OCI-LY3 (cell line): ENCODE measurements at regions not wholly inside any gene's neighbourhood (a gene's known extent, or its start where the extent isn't known, plus 50 kb on each side); places are given as distances from the start of the nearest gene placed in this dataset.

Experiments used
- H2AFZ ChIP-seq: fragments of 200-600, 300-600 bp; shearing (Covaris generic); 2 replicates; pipeline ENCODE4 v1.6.0; 2014; ENCODE audit warnings: antibody characterized with exemption, low read depth, low read length
- H3K27ac ChIP-seq: fragments of 200-600, 300-600 bp; sonication (generic); 2 replicates; pipeline ENCODE4 v1.5.1; 2014; ENCODE audit warnings: mild to moderate bottlenecking, low read length, moderate library complexity, mixed read lengths
- H3K27me3 ChIP-seq: fragments of 200-600, 300-600 bp; sonication (generic); 2 replicates; pipeline ENCODE4 v1.6.1; 2014; ENCODE audit warnings: low read depth, low read length, mixed read lengths
- H3K36me3 ChIP-seq: fragments of 200-600, 300-600 bp; sonication (generic); replicated peaks from 2 replicates; pipeline ENCODE3; 2014; ENCODE audit warnings: low read depth, low read length, mixed read lengths
- H3K4me1 ChIP-seq: fragments of 300-600, 200-600 bp; sonication (generic); 2 replicates; pipeline ENCODE4 v1.6.1; 2014; ENCODE audit warnings: low read length, mixed read lengths
- H3K4me2 ChIP-seq: fragments of 200-600, 300-600 bp; sonication (generic); 2 replicates; pipeline ENCODE4 v1.6.1; 2014; ENCODE audit warnings: low read length, mixed read lengths
- H3K4me3 ChIP-seq: fragments of 300-600, 200-600 bp; sonication (generic); 2 replicates; pipeline ENCODE4 v1.5.1; 2014; ENCODE audit warnings: antibody characterized with exemption, mild to moderate bottlenecking, low read length, moderate library complexity
- H3K79me2 ChIP-seq: fragments of 300-600, 200-600 bp; shearing (Covaris generic); 2 replicates; pipeline ENCODE4 v1.6.1; 2014; ENCODE audit warnings: mild to moderate bottlenecking, low read length, mixed read lengths
- H3K9ac ChIP-seq: fragments of 300-600, 200-600 bp; shearing (Covaris generic); 2 replicates; pipeline ENCODE4 v1.6.0; 2014; ENCODE audit warnings: mild to moderate bottlenecking, low read length, moderate library complexity
- H3K9me3 ChIP-seq: fragments of 200-600, 300-600 bp; shearing (Covaris generic); 2 replicates; pipeline ENCODE4 v1.6.1; 2014; ENCODE audit warnings: low read length, mixed read lengths; ENCODE audit not compliant: insufficient read depth
- H4K20me1 ChIP-seq: fragments of 200-600, 300-600 bp; sonication (generic); 2 replicates; pipeline ENCODE4 v1.6.1; 2016; ENCODE audit warnings: low read length, mixed read lengths; ENCODE audit not compliant: insufficient read depth
- CTCF ChIP-seq: fragments of 200-600, 300-600 bp; sonication (generic); IDR thresholded peaks from 2 replicates; pipeline ENCODE4 v1.5.1; 2014; ENCODE audit warnings: antibody characterized with exemption, low read length, low read depth
- EZH2phosphoT487 ChIP-seq: fragments of 200-600 bp; shearing (Covaris generic); IDR thresholded peaks from 2 replicates; pipeline ENCODE4 v1.6.1; 2018; ENCODE audit warnings: antibody characterized with exemption, mixed run types, low read depth

- H3K27ac ChIP-seq: no peak overlapping the region
- H3K79me2 ChIP-seq: no peaks in the 10 kb centered on the region
- H3K4me1 ChIP-seq: no peaks in the 10 kb centered on the region
- no peaks in the 10 kb centered on the region for H4K20me1 ChIP-seq
- H3K9me3 ChIP-seq: no peaks in the 10 kb centered on the region
- no peak overlapping the region for H3K4me3 ChIP-seq
- TF ChIP-seq CTCF: no peak
- no peak for TF ChIP-seq EZH2phosphoT487
- H2AFZ ChIP-seq: no peak overlapping the region
- no peaks in the 10 kb centered on the region for H3K36me3 ChIP-seq
- H3K4me2 ChIP-seq: no peak overlapping the region
- H3K27me3 ChIP-seq: no peaks in the 10 kb centered on the region
- H3K9ac ChIP-seq: no peak overlapping the region
Measured at GRCh38 chr4:89174784-89175183, 63.5 kb downstream of the TIGD2 start.

- Histone ChIP-seq H3K9ac (no peak overlapping the region), H3K79me2 (no peaks in the 10 kb centered on the region), H3K4me3 (no peak overlapping the region), H3K36me3 (no peaks in the 10 kb centered on the region), H3K27ac (no peak overlapping the region), H3K4me1 (no peaks in the 10 kb centered on the region), H4K20me1 (no peaks in the 10 kb centered on the region), H3K9me3 (no peaks in the 10 kb centered on the region), H3K27me3 (no peaks in the 10 kb centered on the region), H3K4me2 (no peak overlapping the region), H2AFZ (no peak overlapping the region)
- TF ChIP-seq EZH2phosphoT487 (no peak), CTCF (no peak)
Measured at GRCh38 chr4:89175611-89176010, 64.3 kb downstream of the TIGD2 start.

- H3K9me3 ChIP-seq: no peaks in the 10 kb centered on the region
- H2AFZ ChIP-seq: no peak overlapping the region
- no peak overlapping the region for H3K4me3 ChIP-seq
- H3K9ac ChIP-seq: no peak overlapping the region
- H4K20me1 ChIP-seq: no peaks in the 10 kb centered on the region
- H3K27me3 ChIP-seq: no peaks in the 10 kb centered on the region
- no peaks in the 10 kb centered on the region for H3K4me1 ChIP-seq
- H3K4me2 ChIP-seq: no peak overlapping the region
- TF ChIP-seq CTCF (no peak), EZH2phosphoT487 (no peak)
- no peaks in the 10 kb centered on the region for H3K79me2 ChIP-seq
- no peak overlapping the region for H3K27ac ChIP-seq
- H3K36me3 ChIP-seq: no peaks in the 10 kb centered on the region
Measured at GRCh38 chr4:89177807-89178206, 66.5 kb downstream of the TIGD2 start.

GRCh38 chr4:89184407-89184806 lies 73.1 kb downstream of the TIGD2 start:
- Histone ChIP-seq H3K4me3 (no peak overlapping the region), H3K27ac (no peak overlapping the region), H3K27me3 (no peaks in the 10 kb centered on the region), H3K79me2 (no peaks in the 10 kb centered on the region), H3K4me2 (no peak overlapping the region), H3K36me3 (no peaks in the 10 kb centered on the region), H3K9ac (no peak overlapping the region), H3K4me1 (no peaks in the 10 kb centered on the region), H4K20me1 (no peaks in the 10 kb centered on the region), H2AFZ (no peak overlapping the region), H3K9me3 (no peaks in the 10 kb centered on the region)
- TF ChIP-seq CTCF: no peak
